ENCODE measurements at regions not wholly inside any gene's neighbourhood (a gene's known extent, or its start where the extent isn't known, plus 50 kb on each side); places are given as distances from the start of the nearest gene placed in this dataset.

DNA sequence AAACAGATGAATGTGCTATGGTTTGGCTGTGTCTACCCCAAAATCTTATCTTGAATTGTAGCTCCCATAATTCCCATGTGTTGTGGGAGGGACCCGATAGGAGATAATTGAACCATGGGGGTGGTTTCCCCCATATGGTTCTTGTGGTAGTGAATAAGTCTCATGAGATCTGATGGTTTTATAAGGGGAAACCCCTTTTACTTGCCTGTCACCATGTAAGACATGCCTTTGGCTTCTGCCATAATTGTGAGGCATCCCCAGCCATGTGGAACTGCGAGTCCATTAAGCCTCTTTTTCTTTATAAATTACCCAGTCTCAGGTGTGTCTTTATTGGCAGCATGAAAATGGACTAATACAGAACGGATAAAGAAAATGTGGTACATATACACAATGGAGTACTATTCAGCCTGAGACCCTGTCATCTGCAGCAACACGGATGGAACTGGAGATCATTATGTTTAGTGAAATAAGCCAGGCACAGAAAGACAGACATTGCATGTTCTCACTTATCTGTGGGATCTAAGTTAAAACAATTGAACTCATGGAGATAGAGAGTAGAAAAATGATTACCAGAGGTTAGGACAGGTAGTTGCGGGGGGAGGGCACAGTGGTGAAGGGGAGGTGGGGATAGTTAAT, 587.6 kb upstream of the NRP1 start:
- DNase-seq (no peak), ATAC-seq (no peak)
- Histone ChIP-seq H3K4me1 (no peaks in the 10 kb centered on the region), H3K9me3 (no peaks in the 10 kb centered on the region), H3K27me3 (ENCODE audit: insufficient read depth in 3 of 3, low read length in 2 of 3) (no peaks in the 10 kb centered on the region), H3K4me3 (no peak overlapping the region), H3K27ac (no peak overlapping the region), H3K36me3 (ENCODE audit: insufficient read depth in 1 of 2, low read depth in 1 of 2) (no peaks in the 10 kb centered on the region)
- intact Hi-C loops (cut with DNase I): no loop called here
- 72 to 86% (median 73%) methylated on average over 5 of the region's 5 CpGs for WGBS, 3 donors
- TF ChIP-seq, protein P1, sequence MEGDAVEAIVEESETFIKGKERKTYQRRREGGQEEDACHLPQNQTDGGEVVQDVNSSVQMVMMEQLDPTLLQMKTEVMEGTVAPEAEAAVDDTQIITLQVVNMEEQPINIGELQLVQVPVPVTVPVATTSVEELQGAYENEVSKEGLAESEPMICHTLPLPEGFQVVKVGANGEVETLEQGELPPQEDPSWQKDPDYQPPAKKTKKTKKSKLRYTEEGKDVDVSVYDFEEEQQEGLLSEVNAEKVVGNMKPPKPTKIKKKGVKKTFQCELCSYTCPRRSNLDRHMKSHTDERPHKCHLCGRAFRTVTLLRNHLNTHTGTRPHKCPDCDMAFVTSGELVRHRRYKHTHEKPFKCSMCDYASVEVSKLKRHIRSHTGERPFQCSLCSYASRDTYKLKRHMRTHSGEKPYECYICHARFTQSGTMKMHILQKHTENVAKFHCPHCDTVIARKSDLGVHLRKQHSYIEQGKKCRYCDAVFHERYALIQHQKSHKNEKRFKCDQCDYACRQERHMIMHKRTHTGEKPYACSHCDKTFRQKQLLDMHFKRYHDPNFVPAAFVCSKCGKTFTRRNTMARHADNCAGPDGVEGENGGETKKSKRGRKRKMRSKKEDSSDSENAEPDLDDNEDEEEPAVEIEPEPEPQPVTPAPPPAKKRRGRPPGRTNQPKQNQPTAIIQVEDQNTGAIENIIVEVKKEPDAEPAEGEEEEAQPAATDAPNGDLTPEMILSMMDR (IDR thresholded peaks at IDR 0.05): no peak

DNA sequence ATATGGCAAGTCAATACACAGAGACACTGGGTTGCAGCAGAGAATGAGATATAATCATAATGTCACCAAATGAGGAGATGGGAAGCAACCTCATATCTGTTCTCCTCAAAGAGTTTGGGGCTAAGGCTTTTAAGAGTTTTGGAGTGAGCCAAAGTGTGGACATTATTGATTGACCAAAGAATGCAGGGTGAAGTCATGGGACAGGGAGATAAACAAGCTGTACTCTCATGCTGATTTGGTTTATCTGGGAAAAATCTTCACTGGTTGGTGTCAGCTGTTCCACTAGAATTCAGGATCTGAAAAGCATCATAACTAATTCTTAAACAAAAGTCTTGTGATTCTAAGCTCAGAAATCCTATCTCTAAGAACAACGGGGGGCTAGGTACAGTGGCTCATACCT, 585.9 kb upstream of the NRP1 start:
- H3K27ac ChIP-seq: no peak overlapping the region
- H3K4me1 ChIP-seq: no peaks in the 10 kb centered on the region
- no peak overlapping the region for H3K4me3 ChIP-seq
- TF ChIP-seq, protein P1 (IDR thresholded peaks at IDR 0.05): no peak
- intact Hi-C loops (cut with DNase I): no loop called here
- DNase-seq: no peak
- H3K27me3 ChIP-seq (ENCODE audit: insufficient read depth in 3 of 3, low read length in 2 of 3): no peaks in the 10 kb centered on the region
- no peak for ATAC-seq
- H3K9me3 ChIP-seq: no peaks in the 10 kb centered on the region
- 66 to 81% (median 76%) methylated on average over 1 of the region's 1 CpG for WGBS, 3 donors
- no peaks in the 10 kb centered on the region for H3K36me3 ChIP-seq (ENCODE audit: insufficient read depth in 1 of 2, low read depth in 1 of 2)

DNA sequence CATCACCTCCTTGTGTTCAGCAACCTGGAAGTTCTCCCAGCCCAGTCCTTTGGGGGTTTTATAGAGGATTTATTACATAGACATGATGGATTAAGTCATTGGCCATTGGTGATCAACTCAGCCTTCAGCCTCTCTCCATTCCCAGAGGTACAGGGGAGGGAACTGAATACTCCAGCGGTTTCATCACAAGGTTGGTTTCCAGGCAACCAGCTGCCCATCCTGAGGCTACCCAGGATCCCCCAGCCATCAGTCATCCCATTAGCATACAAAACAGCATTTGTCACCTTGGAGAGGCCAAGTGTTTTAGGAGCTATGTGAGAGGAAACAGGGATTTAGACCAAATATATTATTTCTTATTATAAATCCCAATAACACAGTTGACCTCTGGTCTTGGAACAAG, 584.8 kb upstream of the NRP1 start:
- TF ChIP-seq, protein P1 (IDR thresholded peaks at IDR 0.05): no peak
- Histone ChIP-seq H3K4me1 (no peaks in the 10 kb centered on the region), H3K27me3 (ENCODE audit: insufficient read depth in 3 of 3, low read length in 2 of 3) (no peaks in the 10 kb centered on the region), H3K9me3 (no peaks in the 10 kb centered on the region), H3K4me3 (no peak overlapping the region), H3K36me3 (ENCODE audit: insufficient read depth in 1 of 2, low read depth in 1 of 2) (no peaks in the 10 kb centered on the region), H3K27ac (no peak overlapping the region)
- ATAC-seq (no peak), DNase-seq (no peak)
- WGBS, 3 donors: 70 to 84% (median 71%) methylated on average over 1 of the region's 1 CpG
- intact Hi-C loops (cut with DNase I): no loop called here

DNA sequence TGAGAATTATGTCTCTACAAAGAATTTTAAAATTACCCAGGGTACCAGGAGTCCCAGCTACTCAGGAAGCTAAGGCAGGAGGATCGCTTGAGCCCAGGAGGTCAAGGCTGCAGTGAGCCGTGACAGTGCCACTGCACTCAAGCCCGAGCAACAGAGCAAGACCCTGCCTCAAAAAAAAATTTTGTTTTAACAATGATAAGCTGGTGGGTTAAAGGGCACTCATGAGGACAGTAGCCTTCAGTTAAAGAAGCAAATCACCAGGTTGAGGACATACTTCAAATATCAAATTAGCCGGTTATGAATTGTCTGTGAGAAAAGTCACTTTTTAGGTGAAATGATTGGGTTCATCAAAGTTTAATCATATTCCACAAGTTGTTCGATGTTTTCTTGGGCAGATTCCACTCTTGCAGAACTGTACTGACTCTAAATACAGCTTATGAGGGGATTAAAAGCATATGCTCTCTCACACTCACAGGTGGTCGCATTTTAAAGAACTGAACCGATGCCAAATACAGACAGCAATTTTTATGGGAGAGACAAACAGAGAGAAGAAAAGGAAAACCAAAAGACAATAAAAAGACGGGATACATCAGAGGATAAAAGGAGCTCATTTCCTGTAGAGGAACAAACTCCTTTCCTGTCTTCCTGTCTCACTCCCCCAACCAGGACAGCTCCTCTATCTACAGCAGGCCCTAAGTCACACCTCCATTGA, 582.8 kb upstream of the NRP1 start:
- H3K4me1 ChIP-seq: no peaks in the 10 kb centered on the region
- intact Hi-C loops (cut with DNase I): no loop called here
- DNase-seq (no peak), ATAC-seq (no peak)
- no peak overlapping the region for H3K4me3 ChIP-seq
- H3K36me3 ChIP-seq (ENCODE audit: insufficient read depth in 1 of 2, low read depth in 1 of 2): no peaks in the 10 kb centered on the region
- WGBS, 3 donors: 77 to 85% (median 81%) methylated on average over 8 of the region's 8 CpGs
- H3K9me3 ChIP-seq: no peaks in the 10 kb centered on the region
- H3K27me3 ChIP-seq (ENCODE audit: insufficient read depth in 3 of 3, low read length in 2 of 3): no peaks in the 10 kb centered on the region
- TF ChIP-seq, protein P1 (IDR thresholded peaks at IDR 0.05): no peak
- no peak overlapping the region for H3K27ac ChIP-seq

Measured in psoas muscle (tissue), 7 donors.